ENCODE measurements at regions not wholly inside any gene's neighbourhood (a gene's known extent, or its start where the extent isn't known, plus 50 kb on each side); places are given as distances from the start of the nearest gene placed in this dataset.

- TF ChIP-seq EZH2 (IDR thresholded peaks at IDR 0.05): no peak
- no peak for TF ChIP-seq CTCF (IDR thresholded peaks at IDR 0.05)
These were observed 185.3 kb downstream of the OGFRL1 start for GRCh38 chr6:71473926-71474325.

Measured in neural progenitor cell (in vitro differentiated cells).